ENCODE measurements at regions not wholly inside any gene's neighbourhood (a gene's known extent, or its start where the extent isn't known, plus 50 kb on each side); places are given as distances from the start of the nearest gene placed in this dataset.

- TF ChIP-seq CTCF (conservative IDR thresholded peaks at IDR 0.05; ENCODE audit: low read length) (no peak), EZH2phosphoT487 (IDR thresholded peaks at IDR 0.05; ENCODE audit: borderline replicate concordance) (no peak)
Observed at GRCh38 chr6:166101819-166102419, 65.7 kb downstream of the TBXT start.
